GM23338 (cell line): ENCODE measurements at regions not wholly inside any gene's neighbourhood (a gene's known extent, or its start where the extent isn't known, plus 50 kb on each side); places are given as distances from the start of the nearest gene placed in this dataset.

Experiments
- CREB1 ChIP-seq: fragments of 250-450 bp; sonication (Bioruptor Pico); IDR thresholded peaks from 2 replicates; pipeline ENCODE4 v1.5.0; 2020; ENCODE audit warnings: low read depth, mild to moderate bottlenecking, moderate library complexity
- CTCF ChIP-seq, 2 experiments: fragments of 200-600 bp in 1 of 2; sonication (generic) in 1 of 2; conservative IDR thresholded peaks; 2 replicates each; pipeline versions ENCODE4 v1.5.1 to v1.6.1; 2016 to 2017; ENCODE audit warnings: antibody characterized with exemption in 2 of 2, low read depth in 2 of 2, mild to moderate bottlenecking in 2 of 2, moderate library complexity in 1 of 2
- ETS1 ChIP-seq: IDR thresholded peaks from 2 replicates; pipeline ENCODE4 v1.6.1; 2016; ENCODE audit warnings: antibody characterized with exemption
- EZH2 ChIP-seq: fragments of 200-600 bp; sonication (generic); IDR thresholded peaks from one replicate; pipeline ENCODE4 v1.8.0; 2017; ENCODE audit warnings: antibody characterized with exemption, mild to moderate bottlenecking, low read depth; ENCODE audit not compliant: unreplicated experiment
- EZH2phosphoT487 ChIP-seq: fragments of 200-600 bp; sonication (generic); IDR thresholded peaks from one replicate; pipeline ENCODE4 v1.8.1; 2018; ENCODE audit warnings: antibody characterized with exemption; ENCODE audit not compliant: unreplicated experiment
- JUNB ChIP-seq: IDR thresholded peaks from one replicate; pipeline ENCODE4 v1.6.1; 2016; ENCODE audit warnings: antibody characterized with exemption; ENCODE audit not compliant: unreplicated experiment
- NANOG ChIP-seq: IDR thresholded peaks from 2 replicates; pipeline ENCODE4 v1.6.1; 2016; ENCODE audit warnings: antibody characterized with exemption, borderline replicate concordance
- POLR2AphosphoS5 ChIP-seq: IDR thresholded peaks from 2 replicates; pipeline ENCODE4 v1.6.1; 2016; ENCODE audit warnings: antibody characterized with exemption, low read depth
- REST ChIP-seq: IDR thresholded peaks from one replicate; pipeline ENCODE4 v1.6.1; 2018; ENCODE audit warnings: antibody characterized with exemption; ENCODE audit not compliant: unreplicated experiment
- STAT1 ChIP-seq: IDR thresholded peaks from one replicate; pipeline ENCODE4 v1.6.1; 2016; ENCODE audit warnings: antibody characterized with exemption; ENCODE audit not compliant: unreplicated experiment
- ZNF114 ChIP-seq: fragments of 250-450 bp; sonication (Bioruptor Pico); IDR thresholded peaks from 2 replicates; pipeline ENCODE4 v1.5.0; 2020; ENCODE audit warnings: mild to moderate bottlenecking, moderate library complexity

- TF ChIP-seq CTCF (conservative IDR thresholded peaks at IDR 0.05; ENCODE audit: low read depth in 2 of 2) (no peak), POLR2AphosphoS5 (no peak), NANOG (no peak), ZNF114 (CRISPR knock-in tag) (no peak), EZH2 (no peak), ETS1 (no peak), REST (no peak), CREB1 (no peak), EZH2phosphoT487 (no peak), JUNB (no peak), STAT1 (no peak)
Observed at GRCh38 chr3:154538566-154539360, 108.8 kb upstream of the GPR149 start.
